GM19035 (cell line): ENCODE measurements at regions not wholly inside any gene's neighbourhood (a gene's known extent, or its start where the extent isn't known, plus 50 kb on each side); places are given as distances from the start of the nearest gene placed in this dataset.
"Not testable (repeated sequence)": the region's sequence is repeated elsewhere in the genome, so short reads cannot be mapped to it uniquely, and the experiment has no call there.

ENCODE experiments used
- ATAC-seq: cut with Tn5 transposase; IDR thresholded peaks from one replicate; pipeline ENCODE4 v1.9.1; 2021; ENCODE audit not compliant: unreplicated experiment

GRCh38 chr9:33690143-33690933 is 105.0 kb upstream of the PRSS3 start:
- ATAC-seq = no peak

- ATAC-seq = no peak
Observed at GRCh38 chr9:33695299-33695698, 100.1 kb upstream of the PRSS3 start.

GRCh38 chr9:33695856-33696255 is 99.5 kb upstream of the PRSS3 start:
- ATAC-seq = no peak

GRCh38 chr9:33697171-33697570 is 98.2 kb upstream of the PRSS3 start:
- ATAC-seq = no peak

GRCh38 chr9:33698267-33698666 is 97.1 kb upstream of the PRSS3 start:
- ATAC-seq = no peak

- ATAC-seq = not testable (repeated sequence)
Observed at GRCh38 chr9:33700940-33701339, 94.4 kb upstream of the PRSS3 start.

- ATAC-seq = no peak
Observed at GRCh38 chr9:33703430-33704102, 91.8 kb upstream of the PRSS3 start.

- ATAC-seq = not testable (repeated sequence)
Observed at GRCh38 chr9:33705440-33705839, 89.9 kb upstream of the PRSS3 start.

- no peak for ATAC-seq
Observed at GRCh38 chr9:33708441-33708840, 86.9 kb upstream of the PRSS3 start.

GRCh38 chr9:33709269-33709668 is 86.1 kb upstream of the PRSS3 start:
- ATAC-seq = no peak

- ATAC-seq = not testable (repeated sequence)
Observed at GRCh38 chr9:33711418-33711817, 83.9 kb upstream of the PRSS3 start.

GRCh38 chr9:33714989-33715388 is 80.4 kb upstream of the PRSS3 start:
- no peak for ATAC-seq

- no peak for ATAC-seq
Observed at GRCh38 chr9:33718987-33719386, 76.4 kb upstream of the PRSS3 start.

- ATAC-seq = no peak
Observed at GRCh38 chr9:33719581-33720374, 75.6 kb upstream of the PRSS3 start.

GRCh38 chr9:33721674-33722358 is 73.5 kb upstream of the PRSS3 start:
- peak; percentile 75 for ATAC-seq

- ATAC-seq = no peak
Observed at GRCh38 chr9:33722359-33722675, 73.0 kb upstream of the PRSS3 start.

GRCh38 chr9:33728613-33729012 is 66.7 kb upstream of the PRSS3 start:
- no peak for ATAC-seq

GRCh38 chr9:33731142-33731541 is 64.2 kb upstream of the PRSS3 start:
- no peak for ATAC-seq

- ATAC-seq = no peak
Observed at GRCh38 chr9:33731625-33732024, 63.7 kb upstream of the PRSS3 start.

GRCh38 chr9:33734247-33734940 is 61.0 kb upstream of the PRSS3 start:
- ATAC-seq = not testable (repeated sequence)
